Stomach (tissue), 8 donors: ENCODE measurements at regions not wholly inside any gene's neighbourhood (a gene's known extent, or its start where the extent isn't known, plus 50 kb on each side); places are given as distances from the start of the nearest gene placed in this dataset.

Experiments
- DNase-seq, 2 donors: peaks; one replicate each; pipeline versions ENCODE4 v3.0.0 to v3.0.0-alpha.2; 2013 to 2019
- H3K27ac ChIP-seq, 5 donors: fragments of 200-600 bp in 4 of 5; sonication (generic) in 4 of 5; one replicate each; pipeline ENCODE4 v1.5.1; 2013 to 2019; ENCODE audit warnings: mild to moderate bottlenecking in 1 of 5, moderate library complexity in 1 of 5
- H3K27me3 ChIP-seq, 3 donors: fragments of 200-600 bp; sonication (generic); one replicate each; pipeline ENCODE4 v1.5.1; 2017 to 2019; ENCODE audit warnings: mixed run types in 1 of 3
- H3K36me3 ChIP-seq, 4 donors: fragments of 200-600 bp; sonication (generic); 1 replicate in 3 of 4; 2 replicates in 1 of 4; pipeline ENCODE4 v1.5.1; 2016 to 2019
- H3K4me1 ChIP-seq, 4 donors: fragments of 200-600 bp; sonication (generic); one replicate each; pipeline ENCODE4 v1.5.1; 2016 to 2019
- H3K4me3 ChIP-seq, 4 donors: fragments of 200-600 bp; sonication (generic) in 3 of 4; one replicate each; pipeline ENCODE4 v1.5.1; 2016 to 2019; ENCODE audit warnings: mild to moderate bottlenecking in 1 of 4
- H3K9me3 ChIP-seq, 4 donors: fragments of 200-600 bp; sonication (generic); one replicate each; pipeline ENCODE4 v1.5.1; 2016 to 2019
- CTCF ChIP-seq, 7 experiments: fragments of 450-650 bp in 4 of 7; fragments of 200-600 bp in 3 of 7; sonication (generic) in 3 of 7; IDR thresholded peaks; one replicate each; pipeline ENCODE4 v1.5.1; 2016 to 2019; ENCODE audit warnings: antibody characterized with exemption in 7 of 7, control low read depth in 2 of 7, mild to moderate bottlenecking in 1 of 7
- EP300 ChIP-seq: sonication (generic); formaldehyde crosslinking; IDR thresholded peaks from one replicate; pipeline ENCODE4 v1.6.1; 2017; ENCODE audit warnings: antibody characterized with exemption
- POLR2A ChIP-seq, 4 donors: fragments of 450-650 bp; IDR thresholded peaks; one replicate each; pipeline ENCODE4 v1.6.1; 2016; ENCODE audit warnings: antibody characterized with exemption in 4 of 4, control low read depth in 2 of 4, mild to moderate bottlenecking in 1 of 4, moderate library complexity in 1 of 4
- POLR2AphosphoS5 ChIP-seq, 3 donors: sonication (generic); formaldehyde crosslinking; IDR thresholded peaks; one replicate each; pipeline ENCODE4 v1.6.1; 2016; ENCODE audit warnings: antibody characterized with exemption in 3 of 3
- WGBS, 5 donors: extraction: QIAGEN DNeasy Blood & Tissue Kit in 3 of 5; methylation state at CpG; one replicate each; pipeline versions ENCODE4 v1.1.5 to v1.1.7; 2013 to 2018; 5-methylcytosine and 5-hydroxymethylcytosine counted together
- intact Hi-C: fragments of 100-400 bp; cut with DNase I; formaldehyde crosslinking; loops from one replicate; pipeline ENCODE4 v1.15.1; 2023; ENCODE audit warnings: low total_unique reads
- donor health status: healthy with polysubstance abuse.
- donor health status: Bipolar disorder and iron deficiency.
- donor health status: healthy.

DNA sequence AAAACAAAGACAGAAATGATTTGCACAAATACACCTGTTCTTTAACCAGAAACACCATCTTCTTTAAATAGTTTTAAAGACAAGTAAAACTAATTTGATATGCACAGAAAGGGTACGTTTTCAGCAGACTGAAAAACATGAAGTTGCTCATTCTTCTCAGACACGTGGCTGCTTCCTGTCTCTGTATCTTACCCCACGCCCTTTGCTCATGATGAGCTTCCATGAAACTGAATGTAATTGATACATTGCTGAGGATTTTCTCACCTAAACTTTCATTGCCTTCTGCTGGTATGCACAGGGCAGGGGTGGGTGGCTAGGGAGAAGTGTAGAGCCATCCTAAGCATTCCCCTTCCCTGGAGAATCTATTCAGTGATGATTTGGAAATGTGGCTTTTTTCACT lies 644.3 kb downstream of the BCL11A start:
- no peaks in the 10 kb centered on the region for H3K36me3 ChIP-seq
- no peak overlapping the region for H3K4me3 ChIP-seq
- intact Hi-C loops = no loop called here
- TF ChIP-seq CTCF (IDR thresholded peaks at IDR 0.05) (no peak), POLR2AphosphoS5 (IDR thresholded peaks at IDR 0.05) (no peak)
- no peaks in the 10 kb centered on the region for H3K4me1 ChIP-seq
- H3K9me3 ChIP-seq = no peaks in the 10 kb centered on the region
- no peak for DNase-seq
- no peak overlapping the region for H3K27ac ChIP-seq
- H3K27me3 ChIP-seq = no peaks in the 10 kb centered on the region
- 55 to 63% (median 58%) methylated on average over 3 of the region's 3 CpGs for WGBS, 5 donors

GRCh38 chr2:59905731-59906130 lies 647.7 kb downstream of the BCL11A start:
- H3K36me3 ChIP-seq = no peaks in the 10 kb centered on the region
- no peak overlapping the region for H3K27ac ChIP-seq
- H3K4me1 ChIP-seq = no peaks in the 10 kb centered on the region
- TF ChIP-seq POLR2A (IDR thresholded peaks at IDR 0.05) (no peak), POLR2AphosphoS5 (IDR thresholded peaks at IDR 0.05) (no peak), CTCF (IDR thresholded peaks at IDR 0.05) (no peak), EP300 (no peak)
- no peak overlapping the region for H3K4me3 ChIP-seq
- H3K9me3 ChIP-seq = no peaks in the 10 kb centered on the region
- intact Hi-C loops = no loop called here
- DNase-seq = no peak
- H3K27me3 ChIP-seq = no peaks in the 10 kb centered on the region
- WGBS, 5 donors = 82 to 86% (median 83%) methylated on average over 2 of the region's 2 CpGs

- no peak for TF ChIP-seq CTCF (IDR thresholded peaks at IDR 0.05)
- no peak for TF ChIP-seq POLR2A (IDR thresholded peaks at IDR 0.05)
- TF ChIP-seq EP300 = no peak
- no peak for TF ChIP-seq POLR2AphosphoS5 (IDR thresholded peaks at IDR 0.05)
- intact Hi-C loops = no loop called here
- 76 to 89% (median 80%) methylated on average over 9 of the region's 9 CpGs for WGBS, 5 donors
These were observed 649.4 kb downstream of the BCL11A start for GRCh38 chr2:59903994-59904544.

DNA sequence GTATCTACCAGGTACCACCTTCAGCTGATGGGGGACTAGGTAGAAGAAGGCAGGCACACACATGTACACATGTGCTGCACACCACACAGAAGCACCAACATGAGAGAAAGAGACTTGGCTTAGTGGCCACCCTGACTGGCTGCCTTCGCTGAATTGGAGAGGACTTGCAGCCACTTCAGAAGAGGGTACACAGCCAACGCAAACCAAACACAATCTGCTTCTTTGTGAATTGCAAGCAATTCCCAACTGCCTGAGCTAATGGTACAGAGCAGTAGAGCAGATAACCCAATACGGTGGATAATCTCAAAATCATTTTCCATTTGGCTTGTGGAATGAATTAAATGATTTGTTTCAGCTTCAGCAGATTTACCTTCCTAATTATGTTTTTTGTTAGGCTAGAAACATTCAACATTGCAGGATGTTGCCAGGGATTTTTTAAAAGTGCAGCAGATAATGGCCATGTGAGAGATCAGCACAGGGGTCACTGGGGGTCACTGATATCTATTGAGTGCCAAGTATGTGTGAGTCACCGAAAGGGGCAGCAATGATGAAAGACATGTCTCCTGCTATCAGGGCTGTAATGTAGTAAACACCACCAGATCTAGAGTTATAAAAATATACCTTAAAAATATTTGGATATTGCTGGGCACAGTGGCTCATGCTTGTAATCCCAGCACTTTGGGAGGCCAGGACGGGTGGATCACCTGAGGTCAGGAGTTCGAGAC lies 652.6 kb downstream of the BCL11A start:
- WGBS, 5 donors = 74 to 83% (median 79%) methylated on average over 6 of the region's 6 CpGs
- DNase-seq = no peak
- Histone ChIP-seq H3K27me3 (no peaks in the 10 kb centered on the region), H3K9me3 (no peaks in the 10 kb centered on the region), H3K27ac (no peak overlapping the region), H3K4me1 (no peaks in the 10 kb centered on the region), H3K4me3 (no peak overlapping the region), H3K36me3 (no peaks in the 10 kb centered on the region)
- intact Hi-C loops = no loop called here
- no peak for TF ChIP-seq POLR2AphosphoS5 (IDR thresholded peaks at IDR 0.05)
- no peak for TF ChIP-seq EP300

More at GRCh38 chr2:59903994-59904544, 649.4 kb downstream of the BCL11A start:
- Histone ChIP-seq H3K4me1 (no peaks in the 10 kb centered on the region), H3K9me3 (no peaks in the 10 kb centered on the region), H3K27ac (no peak overlapping the region), H3K4me3 (no peak overlapping the region), H3K27me3 (no peaks in the 10 kb centered on the region), H3K36me3 (no peaks in the 10 kb centered on the region)
- no peak for DNase-seq

DNA sequence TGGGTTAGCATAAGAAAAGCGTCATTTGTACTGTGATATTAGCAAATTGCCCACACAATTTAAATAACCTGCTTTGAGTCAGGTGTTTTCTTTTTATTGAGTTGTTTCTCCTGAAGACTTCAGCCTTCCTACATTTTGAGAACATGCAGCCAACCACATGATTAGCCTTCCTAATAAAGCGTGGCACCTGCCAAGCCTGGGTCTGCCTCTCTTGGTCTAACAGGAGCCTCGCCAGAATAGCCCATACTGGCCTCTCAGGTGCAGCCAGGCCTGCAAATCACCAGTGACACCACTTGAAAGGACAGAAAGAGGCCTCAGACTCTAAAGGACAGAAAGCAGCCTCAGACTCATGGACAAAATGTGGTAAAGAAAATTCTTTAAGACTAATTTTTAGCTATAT lies 653.8 kb downstream of the BCL11A start:
- no peaks in the 10 kb centered on the region for H3K9me3 ChIP-seq
- no peaks in the 10 kb centered on the region for H3K36me3 ChIP-seq
- DNase-seq = no peak
- H3K4me3 ChIP-seq = no peak overlapping the region
- WGBS, 5 donors = 67 to 82% (median 79%) methylated on average over 3 of the region's 3 CpGs
- H3K27me3 ChIP-seq = no peaks in the 10 kb centered on the region
- no peak for TF ChIP-seq POLR2A (IDR thresholded peaks at IDR 0.05)
- no peak for TF ChIP-seq POLR2AphosphoS5 (IDR thresholded peaks at IDR 0.05)
- no peak for TF ChIP-seq CTCF (IDR thresholded peaks at IDR 0.05)
- no peak for TF ChIP-seq EP300
- no peak overlapping the region for H3K27ac ChIP-seq
- no peaks in the 10 kb centered on the region for H3K4me1 ChIP-seq
- intact Hi-C loops = no loop called here
